ENCODE measurements at regions not wholly inside any gene's neighbourhood (a gene's known extent, or its start where the extent isn't known, plus 50 kb on each side); places are given as distances from the start of the nearest gene placed in this dataset.
"Not testable (repeated sequence)": the region's sequence is repeated elsewhere in the genome, so short reads cannot be mapped to it uniquely, and the experiment has no call there.

- no peak for DNase-seq (ENCODE audit: low read depth)
Observed at GRCh38 chr4:86481440-86481839, 112.7 kb upstream of the PTPN13 start.

- no peak for DNase-seq (ENCODE audit: low read depth)
Observed at GRCh38 chr4:86482306-86483172, 111.6 kb upstream of the PTPN13 start.

GRCh38 chr4:86483173-86483490, 111.0 kb upstream of the PTPN13 start:
- DNase-seq (ENCODE audit: low read depth), result no peak

GRCh38 chr4:86483773-86484172, 110.3 kb upstream of the PTPN13 start:
- DNase-seq (ENCODE audit: low read depth), result no peak

GRCh38 chr4:86484241-86484640, 109.9 kb upstream of the PTPN13 start:
- DNase-seq (ENCODE audit: low read depth), result peak; percentile 46

- DNase-seq (ENCODE audit: low read depth), result no peak
Observed at GRCh38 chr4:86487738-86488348, 106.3 kb upstream of the PTPN13 start.

GRCh38 chr4:86493460-86493859, 100.7 kb upstream of the PTPN13 start:
- DNase-seq (ENCODE audit: low read depth), result peak; percentile 42

- peak; percentile 62 for DNase-seq (ENCODE audit: low read depth)
Observed at GRCh38 chr4:86496094-86497080, 97.7 kb upstream of the PTPN13 start.

- DNase-seq (ENCODE audit: low read depth), result no peak
Observed at GRCh38 chr4:86497131-86497530, 97.0 kb upstream of the PTPN13 start.

- DNase-seq (ENCODE audit: low read depth), result peak; percentile 56
Observed at GRCh38 chr4:86497980-86498862, 95.9 kb upstream of the PTPN13 start.

- no peak for DNase-seq (ENCODE audit: low read depth)
Observed at GRCh38 chr4:86498863-86499166, 95.3 kb upstream of the PTPN13 start.

- DNase-seq (ENCODE audit: low read depth), result no peak
Observed at GRCh38 chr4:86500527-86500926, 93.6 kb upstream of the PTPN13 start.

- DNase-seq (ENCODE audit: low read depth), result no peak
Observed at GRCh38 chr4:86502081-86502480, 92.0 kb upstream of the PTPN13 start.

- DNase-seq (ENCODE audit: low read depth), result no peak
Observed at GRCh38 chr4:86506591-86506990, 87.5 kb upstream of the PTPN13 start.

- DNase-seq (ENCODE audit: low read depth), result no peak
Observed at GRCh38 chr4:86508436-86508835, 85.7 kb upstream of the PTPN13 start.

GRCh38 chr4:86511590-86511989, 82.5 kb upstream of the PTPN13 start:
- no peak for DNase-seq (ENCODE audit: low read depth)

- DNase-seq (ENCODE audit: low read depth), result no peak
Observed at GRCh38 chr4:86512631-86513030, 81.5 kb upstream of the PTPN13 start.

- DNase-seq (ENCODE audit: low read depth), result not testable (repeated sequence)
Observed at GRCh38 chr4:86515963-86516362, 78.2 kb upstream of the PTPN13 start.

- no peak for DNase-seq (ENCODE audit: low read depth)
Observed at GRCh38 chr4:86521373-86521969, 72.6 kb upstream of the PTPN13 start.

GRCh38 chr4:86522349-86522748, 71.8 kb upstream of the PTPN13 start:
- peak; percentile 6 for DNase-seq (ENCODE audit: low read depth)

GRCh38 chr4:86523333-86523732, 70.8 kb upstream of the PTPN13 start:
- no peak for DNase-seq (ENCODE audit: low read depth)

Data from amniotic epithelial cell (primary cell).